SU-DHL-6 (cell line): ENCODE measurements at regions not wholly inside any gene's neighbourhood (a gene's known extent, or its start where the extent isn't known, plus 50 kb on each side); places are given as distances from the start of the nearest gene placed in this dataset.

ENCODE experiments used
- H2AFZ ChIP-seq: fragments of 200-600 bp; sonication (generic); 2 replicates; pipeline ENCODE4 v1.6.1; 2014; ENCODE audit warnings: low read depth, mild to moderate bottlenecking, moderate library complexity, mixed read lengths, antibody characterized with exemption, low read length; ENCODE audit not compliant: severe bottlenecking
- H3F3A ChIP-seq: fragments of 200-600 bp; shearing (Covaris generic); 2 replicates; pipeline ENCODE4 v1.6.0; 2016; ENCODE audit warnings: antibody characterized with exemption, mild to moderate bottlenecking; ENCODE audit not compliant: insufficient read depth
- H3K27ac ChIP-seq: fragments of 200-600 bp; sonication (generic); 2 replicates; pipeline ENCODE4 v1.5.1; 2016; ENCODE audit warnings: low read depth, mild to moderate bottlenecking, low read length, moderate library complexity, mixed read lengths
- H3K27me3 ChIP-seq: fragments of 200-600 bp; sonication (generic), shearing (Covaris generic); 2 replicates; pipeline ENCODE4 v1.6.0; 2014; ENCODE audit warnings: mild to moderate bottlenecking, low read length
- H3K36me3 ChIP-seq: fragments of 200-600 bp; sonication (generic); 2 replicates; pipeline ENCODE4 v1.6.1; 2014; ENCODE audit warnings: mild to moderate bottlenecking, low read length, mixed read lengths
- H3K4me2 ChIP-seq: fragments of 300-600, 200-600 bp; shearing (Covaris generic), sonication (generic); 2 replicates; pipeline ENCODE4 v1.6.0; 2014; ENCODE audit warnings: low read length, low read depth, mild to moderate bottlenecking; ENCODE audit not compliant: poor library complexity, severe bottlenecking
- H3K4me3 ChIP-seq: fragments of 200-600 bp; sonication (generic); 2 replicates; pipeline ENCODE4 v1.5.1; 2014; ENCODE audit warnings: antibody characterized with exemption, low read length, mild to moderate bottlenecking, mixed read lengths; ENCODE audit not compliant: insufficient read depth, poor library complexity, severe bottlenecking
- H3K79me2 ChIP-seq: fragments of 200-600 bp; sonication (generic); 2 replicates; pipeline ENCODE4 v1.6.1; 2014; ENCODE audit warnings: mild to moderate bottlenecking, low read length, moderate library complexity; ENCODE audit not compliant: insufficient read depth
- H3K9ac ChIP-seq: fragments of 200-600 bp; sonication (generic); 2 replicates; pipeline ENCODE4 v1.7.0; 2014; ENCODE audit warnings: mild to moderate bottlenecking, low read length
- H3K9me2 ChIP-seq: fragments of 200-600 bp; sonication (generic); replicated peaks from 2 replicates; pipeline ENCODE4 v1.6.1; 2014; ENCODE audit warnings: low read length; ENCODE audit not compliant: insufficient read depth
- H3K9me3 ChIP-seq: fragments of 200-600 bp; sonication (generic); 2 replicates; pipeline ENCODE4 v1.6.1; 2014; ENCODE audit warnings: low read length, mixed read lengths; ENCODE audit not compliant: insufficient read depth
- H4K20me1 ChIP-seq: fragments of 200-600 bp; sonication (generic); 2 replicates; pipeline ENCODE4 v1.6.1; 2014; ENCODE audit warnings: low read depth, mild to moderate bottlenecking, antibody characterized with exemption, low read length, moderate library complexity, mixed read lengths
- EZH2phosphoT487 ChIP-seq: fragments of 200-600 bp; sonication (generic), shearing (Covaris generic); conservative IDR thresholded peaks from 2 replicates; pipeline ENCODE4 v1.6.1; 2018; ENCODE audit warnings: mild to moderate bottlenecking, antibody characterized with exemption, low read length, moderate library complexity, mixed read lengths
- TF ChIP-seq, protein P1 (sequence below): fragments of 200-600 bp; sonication (generic); IDR thresholded peaks from one replicate; pipeline ENCODE4 v1.5.1; 2017; ENCODE audit warnings: antibody characterized with exemption, mild to moderate bottlenecking, low read length, moderate library complexity; ENCODE audit not compliant: insufficient read depth, poor library complexity, severe bottlenecking

DNA sequence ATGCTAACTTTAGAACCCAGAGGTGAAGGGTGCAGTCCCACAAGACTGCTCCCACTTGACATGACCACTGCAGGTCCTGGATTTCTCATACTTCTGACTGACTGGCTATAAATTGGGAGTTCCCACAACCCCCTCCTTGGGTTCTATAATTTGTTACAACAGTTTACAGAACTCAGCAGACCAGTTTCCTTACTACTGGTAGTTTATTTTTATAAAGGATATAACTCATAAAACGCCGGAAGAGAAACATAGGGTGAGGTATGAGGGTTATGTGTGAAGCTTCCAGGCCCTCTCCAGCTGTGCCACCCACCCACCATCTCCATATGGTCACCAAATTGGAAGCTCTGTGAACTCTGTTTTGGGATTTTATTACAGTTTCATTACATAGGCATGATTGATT lies 839.6 kb downstream of the TSN start:
- Histone ChIP-seq H2AFZ (no peak overlapping the region), H3K4me2 (no peak overlapping the region), H3K4me3 (no peak overlapping the region), H3K36me3 (no peaks in the 10 kb centered on the region), H4K20me1 (no peaks in the 10 kb centered on the region), H3K9me2 (no peaks in the 10 kb centered on the region), H3K27me3 (no peaks in the 10 kb centered on the region), H3F3A (no peaks in the 10 kb centered on the region), H3K27ac (no peak overlapping the region), H3K9me3 (no peaks in the 10 kb centered on the region), H3K9ac (no peak overlapping the region), H3K79me2 (no peaks in the 10 kb centered on the region)
- no peak for TF ChIP-seq EZH2phosphoT487
- TF ChIP-seq, protein P1, sequence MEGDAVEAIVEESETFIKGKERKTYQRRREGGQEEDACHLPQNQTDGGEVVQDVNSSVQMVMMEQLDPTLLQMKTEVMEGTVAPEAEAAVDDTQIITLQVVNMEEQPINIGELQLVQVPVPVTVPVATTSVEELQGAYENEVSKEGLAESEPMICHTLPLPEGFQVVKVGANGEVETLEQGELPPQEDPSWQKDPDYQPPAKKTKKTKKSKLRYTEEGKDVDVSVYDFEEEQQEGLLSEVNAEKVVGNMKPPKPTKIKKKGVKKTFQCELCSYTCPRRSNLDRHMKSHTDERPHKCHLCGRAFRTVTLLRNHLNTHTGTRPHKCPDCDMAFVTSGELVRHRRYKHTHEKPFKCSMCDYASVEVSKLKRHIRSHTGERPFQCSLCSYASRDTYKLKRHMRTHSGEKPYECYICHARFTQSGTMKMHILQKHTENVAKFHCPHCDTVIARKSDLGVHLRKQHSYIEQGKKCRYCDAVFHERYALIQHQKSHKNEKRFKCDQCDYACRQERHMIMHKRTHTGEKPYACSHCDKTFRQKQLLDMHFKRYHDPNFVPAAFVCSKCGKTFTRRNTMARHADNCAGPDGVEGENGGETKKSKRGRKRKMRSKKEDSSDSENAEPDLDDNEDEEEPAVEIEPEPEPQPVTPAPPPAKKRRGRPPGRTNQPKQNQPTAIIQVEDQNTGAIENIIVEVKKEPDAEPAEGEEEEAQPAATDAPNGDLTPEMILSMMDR: no peak

DNA sequence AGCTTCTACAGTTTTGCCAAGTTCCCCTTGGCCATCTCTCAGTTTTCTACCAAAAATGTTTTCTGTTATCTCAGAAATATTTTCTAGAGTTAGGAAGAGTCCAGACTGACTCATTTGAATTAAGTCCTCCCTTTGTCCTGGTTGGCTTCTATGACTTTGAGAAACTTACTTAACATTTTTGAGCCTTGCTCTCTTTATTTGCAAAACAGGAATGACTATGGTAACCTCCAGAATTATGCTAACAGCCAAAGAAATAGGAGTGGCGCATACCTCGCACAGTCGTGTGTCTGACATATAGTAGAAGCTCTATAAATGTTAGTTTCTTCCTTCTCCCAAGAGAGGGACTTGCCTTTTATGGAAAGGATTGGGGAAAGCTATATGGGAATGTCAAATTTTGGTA lies 841.1 kb downstream of the TSN start:
- TF ChIP-seq, protein P1: no peak
- TF ChIP-seq EZH2phosphoT487: no peak
- no peak overlapping the region for H3K4me2 ChIP-seq
- H3K4me3 ChIP-seq: no peak overlapping the region
- no peak overlapping the region for H3K27ac ChIP-seq
- no peaks in the 10 kb centered on the region for H3F3A ChIP-seq
- H3K79me2 ChIP-seq: no peaks in the 10 kb centered on the region
- no peak overlapping the region for H3K9ac ChIP-seq
- no peak overlapping the region for H2AFZ ChIP-seq
- no peaks in the 10 kb centered on the region for H3K9me2 ChIP-seq
- no peaks in the 10 kb centered on the region for H3K36me3 ChIP-seq
- H3K9me3 ChIP-seq: no peaks in the 10 kb centered on the region
- no peaks in the 10 kb centered on the region for H3K27me3 ChIP-seq
- no peaks in the 10 kb centered on the region for H4K20me1 ChIP-seq

GRCh38 chr2:122598784-122599183 lies 843.3 kb downstream of the TSN start:
- Histone ChIP-seq H3K27me3 (no peaks in the 10 kb centered on the region), H3K9me2 (no peaks in the 10 kb centered on the region), H3K27ac (no peak overlapping the region), H3K79me2 (no peaks in the 10 kb centered on the region), H3K4me2 (no peak overlapping the region), H4K20me1 (no peaks in the 10 kb centered on the region), H3K9me3 (no peaks in the 10 kb centered on the region), H3K36me3 (no peaks in the 10 kb centered on the region), H3K9ac (no peak overlapping the region), H3K4me3 (no peak overlapping the region), H3F3A (no peaks in the 10 kb centered on the region), H2AFZ (no peak overlapping the region)
- TF ChIP-seq EZH2phosphoT487: no peak
- TF ChIP-seq, protein P1: no peak
